Stimulated activated CD4-positive, alpha-beta T cell treated with anti-CD3 and anti-CD28 coated beads, Interleukin-1b, Interleukin-23, amount 100 ng/mL, for 24 hours (primary cell): ENCODE measurements at regions not wholly inside any gene's neighbourhood (a gene's known extent, or its start where the extent isn't known, plus 50 kb on each side); places are given as distances from the start of the nearest gene placed in this dataset.
"Not testable (repeated sequence)": the region's sequence is repeated elsewhere in the genome, so short reads cannot be mapped to it uniquely, and the experiment has no call there.

Experiments used
- DNase-seq, 4 experiments: peaks; one replicate each; pipeline ENCODE4 v3.0.0-alpha.2; 2020; ENCODE audit warnings: low read depth in 4 of 4, low spot score in 1 of 4

DNA sequence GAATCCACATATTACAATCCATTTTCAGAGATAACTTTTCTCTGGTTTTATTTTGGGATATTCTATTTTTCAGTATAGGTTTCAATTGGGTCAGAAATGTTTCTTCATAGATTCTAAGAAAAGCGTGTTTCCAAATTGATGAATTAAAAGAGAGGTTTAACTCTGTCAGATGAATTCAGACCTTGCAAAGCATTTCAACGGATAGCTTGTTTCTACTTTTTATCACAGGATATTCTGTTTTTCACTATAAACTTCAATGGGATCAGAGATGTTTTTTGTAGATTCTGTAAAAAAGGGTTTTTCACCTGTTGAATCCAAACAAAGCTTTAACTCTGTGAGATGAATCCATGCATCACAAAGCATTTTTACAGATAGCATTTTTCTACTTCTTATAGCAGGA lies 1498.1 kb downstream of the UQCRFS1 start:
- DNase-seq, result no peak

DNA sequence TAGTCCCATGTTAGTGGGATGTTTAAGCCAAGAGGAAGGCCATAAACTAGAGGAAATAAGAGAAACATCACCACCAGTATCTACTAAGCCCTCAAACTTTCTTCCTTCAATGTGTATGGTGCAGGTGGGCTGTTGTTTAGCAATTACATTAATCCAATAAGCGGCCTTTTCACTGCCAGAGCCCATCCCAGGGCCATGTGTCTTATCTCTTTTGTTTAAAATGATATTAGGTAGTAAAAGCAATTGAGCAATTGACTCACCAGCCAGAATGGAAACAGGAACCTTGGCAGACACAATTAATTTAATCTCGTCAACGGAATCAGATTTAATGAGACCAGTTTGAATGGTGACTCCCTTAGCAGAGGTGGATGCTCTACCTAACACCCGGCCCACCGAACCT lies 1503.5 kb downstream of the UQCRFS1 start:
- no peak for DNase-seq

DNA sequence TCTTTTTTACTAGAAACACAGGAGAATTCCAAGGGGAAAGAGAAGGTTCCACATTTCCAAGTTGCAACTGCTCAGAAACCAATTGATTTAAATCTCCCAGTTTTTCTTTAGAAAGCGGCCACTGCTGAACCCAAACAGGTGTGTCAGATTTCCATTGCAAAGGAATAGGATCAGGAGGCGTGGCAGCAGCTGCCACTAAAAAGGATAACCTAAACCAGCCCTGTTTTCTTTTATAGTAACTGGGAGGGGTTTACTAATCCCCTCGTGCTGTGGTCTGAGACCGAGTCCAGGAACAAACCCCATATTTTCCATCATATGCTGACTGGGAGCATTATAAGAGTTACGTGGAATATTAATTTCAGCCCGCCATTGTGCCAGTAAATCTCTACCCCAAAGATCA lies 1504.0 kb downstream of the UQCRFS1 start:
- DNase-seq, result not testable (repeated sequence)

DNA sequence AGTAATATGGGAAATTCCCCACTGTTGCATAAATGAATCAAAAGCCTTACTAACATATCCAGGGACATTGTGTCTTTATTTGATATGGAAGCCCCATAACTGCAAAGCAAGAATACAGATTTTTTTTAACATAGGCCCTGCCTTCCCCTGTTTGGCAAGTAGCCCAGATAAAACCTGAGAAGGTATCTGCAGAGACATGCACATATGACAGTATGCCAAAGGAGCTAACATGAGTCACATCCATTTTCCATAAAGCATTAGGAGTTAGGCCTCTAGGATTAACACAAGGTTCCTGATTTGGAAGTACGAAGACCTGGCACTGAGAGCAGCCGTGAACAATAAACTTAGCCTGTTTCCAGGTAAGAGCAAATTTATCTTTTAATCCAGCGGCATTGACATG lies 1505.9 kb downstream of the UQCRFS1 start:
- not testable (repeated sequence) for DNase-seq

DNA sequence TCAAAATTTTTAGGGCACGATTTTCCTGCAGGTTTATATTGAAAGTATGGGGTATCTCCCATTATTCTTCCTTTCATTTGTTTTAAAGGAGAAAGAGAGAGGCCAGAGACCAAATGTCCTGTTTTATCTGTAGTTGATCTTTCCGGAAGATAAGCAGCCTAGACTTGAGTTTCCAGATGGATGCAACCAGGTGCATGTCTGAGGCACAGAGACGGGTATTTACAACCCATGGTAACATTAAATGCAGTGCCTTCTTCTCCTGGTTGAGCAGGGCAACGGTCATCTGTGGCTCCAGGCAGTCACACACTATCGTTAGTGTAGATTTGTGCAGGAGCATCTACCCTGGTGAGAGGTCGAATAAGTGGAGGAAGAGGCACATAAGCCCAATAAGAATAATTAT lies 1507.1 kb downstream of the UQCRFS1 start:
- DNase-seq, result no peak

DNA sequence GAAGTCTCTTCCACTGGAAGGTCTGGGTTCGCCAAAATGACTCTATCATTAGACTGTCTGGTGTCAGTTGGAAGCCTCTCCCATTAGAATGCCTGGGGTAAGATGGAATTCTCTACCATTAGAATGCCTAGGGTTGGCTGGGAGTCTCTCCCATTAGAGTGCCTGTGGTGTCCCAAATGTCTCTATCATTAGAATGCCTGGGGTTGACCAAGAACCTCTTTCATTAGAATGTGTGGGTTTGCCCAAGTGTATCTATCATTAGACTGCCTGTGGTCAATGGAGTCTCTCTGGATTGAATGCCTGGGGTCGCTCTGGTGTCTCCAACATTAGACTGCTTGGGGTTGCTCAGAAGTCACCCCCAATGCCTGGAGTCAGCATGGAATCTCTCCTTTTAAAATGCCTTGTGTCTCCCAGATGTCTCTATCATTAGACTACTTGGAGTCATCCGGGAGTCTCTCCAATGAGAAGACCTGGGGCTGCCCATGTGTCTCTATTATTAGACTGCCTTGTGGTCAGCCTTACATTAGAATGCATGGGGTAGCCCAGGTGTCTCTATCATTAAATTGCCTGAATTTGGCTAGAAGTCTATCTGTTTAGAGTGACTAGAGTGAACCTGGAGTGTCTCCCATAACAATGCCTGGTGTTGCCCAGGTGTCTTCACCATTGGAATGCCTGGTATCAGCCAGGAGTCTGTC lies 1518.4 kb downstream of the UQCRFS1 start:
- DNase-seq, result no peak

DNA sequence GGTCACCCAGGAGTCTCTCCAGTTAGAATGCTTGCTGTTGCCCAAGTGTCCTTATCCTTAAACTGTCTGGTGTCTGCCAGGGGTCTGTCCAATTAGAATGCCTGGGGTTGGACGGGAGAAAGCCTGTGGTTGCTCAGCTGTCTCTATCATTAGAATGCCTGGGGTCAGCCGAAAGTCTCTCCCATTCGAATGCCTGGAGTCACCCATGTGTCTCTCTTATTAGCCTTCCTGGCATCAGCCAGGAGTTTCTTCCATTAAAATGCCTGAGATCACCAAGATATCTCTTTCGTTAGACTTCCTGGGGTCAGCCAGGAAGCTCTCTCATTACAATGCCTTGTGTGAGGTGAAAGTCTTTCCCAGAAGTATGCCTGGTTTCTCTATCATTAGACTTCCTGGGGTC lies 1521.0 kb downstream of the UQCRFS1 start:
- no peak for DNase-seq

DNA sequence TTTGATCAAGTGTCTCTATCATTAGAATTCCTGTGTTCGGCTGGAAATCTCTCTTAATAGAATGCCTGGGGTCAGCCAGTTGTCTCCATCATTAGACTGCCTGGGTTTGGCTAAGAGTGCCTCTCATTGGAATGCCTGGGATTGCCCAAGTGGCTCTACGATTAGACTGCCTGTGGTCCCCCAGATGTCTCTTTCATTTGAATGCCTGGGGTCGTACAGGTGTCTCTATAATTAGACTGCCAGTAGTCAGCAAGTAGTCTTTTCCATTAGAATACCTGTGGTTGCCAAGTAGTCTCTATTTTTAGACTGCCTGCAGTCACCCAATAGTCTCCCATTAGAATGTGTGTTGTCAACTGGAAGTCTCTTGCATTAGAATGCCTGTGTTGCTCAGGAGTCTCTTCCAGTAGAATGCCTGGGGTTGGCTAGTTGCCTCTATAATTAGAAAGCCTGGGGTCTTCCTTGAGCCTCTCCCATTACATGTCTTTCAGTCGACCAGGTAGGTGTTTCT lies 1523.2 kb downstream of the UQCRFS1 start:
- DNase-seq, result no peak

DNA sequence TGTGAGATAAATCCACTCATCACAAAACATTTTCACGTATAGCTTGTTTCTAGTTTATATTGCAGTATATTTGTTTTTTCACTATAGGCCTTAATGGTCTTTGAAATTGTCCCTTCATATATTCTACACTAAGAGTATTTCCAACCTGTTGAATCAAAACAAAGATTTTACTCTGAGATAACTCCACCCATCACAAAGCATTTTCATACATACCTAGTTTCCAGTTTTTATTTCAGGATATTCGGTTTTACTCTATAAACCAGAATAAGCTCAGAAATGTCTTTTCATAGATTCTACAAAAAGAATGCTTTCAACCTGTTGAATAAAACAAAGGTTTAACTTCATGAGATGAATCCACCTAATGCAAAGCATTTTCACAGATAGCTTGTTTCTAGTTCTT lies 1528.7 kb downstream of the UQCRFS1 start:
- DNase-seq, result no peak

DNA sequence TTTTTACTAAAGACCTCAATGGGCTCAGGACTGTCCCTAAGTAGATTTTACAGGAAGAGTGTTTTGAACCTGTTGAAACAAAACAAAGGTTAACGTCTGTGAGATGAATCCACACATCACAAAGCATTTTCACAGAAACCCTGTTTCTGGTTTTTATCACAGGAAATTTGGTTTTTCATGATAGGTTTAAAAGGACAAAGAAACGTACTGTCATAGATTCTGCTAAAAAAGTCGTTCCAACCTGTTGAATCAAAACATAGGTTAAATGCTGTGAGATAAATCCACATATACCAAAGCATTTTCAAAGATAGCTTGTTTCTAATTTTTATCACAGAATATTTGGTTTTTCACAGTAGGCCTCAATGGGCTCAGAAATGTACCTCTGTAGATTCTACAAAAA lies 1531.0 kb downstream of the UQCRFS1 start:
- no peak for DNase-seq

DNA sequence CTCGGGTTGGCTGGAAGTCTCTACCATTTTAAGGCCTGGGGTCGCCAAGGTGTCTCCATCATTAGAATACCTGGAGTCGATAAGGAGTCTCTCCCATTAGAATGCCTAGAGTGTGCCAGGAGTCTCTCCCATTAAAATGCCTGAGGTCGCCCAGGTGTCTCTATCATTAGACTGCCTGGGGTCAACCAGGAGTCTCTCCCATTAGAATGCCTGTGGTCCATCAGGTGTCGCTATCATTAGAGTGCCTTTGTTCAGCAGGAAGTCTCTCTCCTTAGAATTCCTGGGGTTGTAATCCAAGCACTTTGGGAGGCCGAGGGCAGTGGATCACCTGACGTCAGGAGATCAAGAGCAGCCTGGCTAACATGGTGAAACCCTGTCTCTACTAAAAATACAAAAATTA lies 1533.0 kb downstream of the UQCRFS1 start:
- no peak for DNase-seq

DNA sequence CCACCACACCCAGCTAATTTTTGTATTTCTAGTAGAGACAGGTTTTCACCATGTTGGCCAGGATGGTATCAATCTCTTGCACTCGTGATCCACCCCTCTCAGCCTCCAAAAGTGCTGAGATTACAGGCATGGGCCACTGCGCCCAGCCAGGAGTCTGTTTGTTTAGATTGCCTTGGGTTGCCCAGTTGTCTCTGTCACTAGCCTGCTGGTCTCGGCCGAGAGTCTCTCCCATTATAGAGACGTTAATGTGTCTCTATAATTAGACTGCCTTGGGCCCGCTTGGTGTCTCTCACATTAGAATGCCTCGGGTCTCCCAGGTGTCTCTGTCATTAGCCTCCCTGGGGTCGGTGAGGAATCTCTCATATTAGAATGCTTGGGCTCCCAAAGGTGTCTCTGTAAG lies 1533.6 kb downstream of the UQCRFS1 start:
- DNase-seq, result no peak

DNA sequence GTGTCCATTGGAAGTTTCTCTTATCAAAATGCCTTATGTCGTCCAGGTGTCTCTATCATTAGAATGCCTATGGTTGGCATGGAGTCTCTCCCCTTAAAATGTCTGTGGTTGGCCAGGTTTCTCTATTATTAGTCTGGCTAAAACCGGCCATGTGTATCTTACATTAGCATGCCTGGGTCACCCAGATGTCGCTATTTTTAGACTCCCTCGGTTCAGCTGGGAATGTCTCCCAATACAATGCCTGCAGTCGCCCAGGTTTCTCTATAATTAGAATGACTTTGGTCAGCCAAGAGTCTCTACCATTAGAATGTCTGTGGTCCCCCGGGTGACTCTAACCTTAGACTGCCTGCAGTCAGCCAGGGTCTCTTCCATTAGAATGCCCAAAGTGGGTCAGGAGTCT lies 1536.1 kb downstream of the UQCRFS1 start:
- no peak for DNase-seq

DNA sequence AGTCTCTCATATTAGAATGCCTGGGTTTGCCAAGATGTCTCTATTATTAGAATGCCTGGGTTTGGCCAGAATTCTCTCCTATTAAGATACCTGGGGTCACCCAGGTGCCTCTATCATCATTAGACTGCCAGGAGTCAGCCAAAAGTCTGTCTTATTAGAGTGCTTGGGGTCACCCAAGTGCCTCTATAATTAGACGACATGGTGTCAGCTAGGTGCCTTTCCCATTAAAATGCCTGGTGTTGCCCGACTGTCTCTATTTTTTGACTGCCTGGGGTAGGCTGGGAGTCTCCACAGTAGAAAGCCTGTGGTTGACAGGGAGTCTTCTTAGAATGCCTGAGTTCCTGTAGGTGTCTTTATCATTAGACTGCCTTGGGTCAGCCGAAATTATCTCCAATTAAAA lies 1536.6 kb downstream of the UQCRFS1 start:
- DNase-seq, result no peak

DNA sequence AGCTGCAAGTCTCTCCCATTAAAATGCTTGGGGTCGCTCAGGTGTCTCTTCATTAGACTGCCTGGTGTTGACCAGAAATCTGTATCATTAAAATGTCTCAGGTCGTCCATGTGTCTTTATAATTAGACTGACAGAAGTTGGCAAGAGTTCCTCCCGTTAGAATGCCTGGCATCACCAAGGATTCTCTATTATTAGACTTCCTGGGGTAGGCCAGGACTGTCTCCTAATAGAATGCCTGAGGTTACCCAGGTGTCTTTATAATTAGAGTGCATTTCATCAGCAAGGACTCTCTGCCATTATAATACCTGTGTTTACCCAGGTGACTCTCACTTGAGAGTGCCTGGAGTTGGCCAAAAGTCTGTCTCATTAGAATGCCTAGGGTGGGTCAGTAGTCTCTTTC lies 1537.2 kb downstream of the UQCRFS1 start:
- DNase-seq, result no peak

DNA sequence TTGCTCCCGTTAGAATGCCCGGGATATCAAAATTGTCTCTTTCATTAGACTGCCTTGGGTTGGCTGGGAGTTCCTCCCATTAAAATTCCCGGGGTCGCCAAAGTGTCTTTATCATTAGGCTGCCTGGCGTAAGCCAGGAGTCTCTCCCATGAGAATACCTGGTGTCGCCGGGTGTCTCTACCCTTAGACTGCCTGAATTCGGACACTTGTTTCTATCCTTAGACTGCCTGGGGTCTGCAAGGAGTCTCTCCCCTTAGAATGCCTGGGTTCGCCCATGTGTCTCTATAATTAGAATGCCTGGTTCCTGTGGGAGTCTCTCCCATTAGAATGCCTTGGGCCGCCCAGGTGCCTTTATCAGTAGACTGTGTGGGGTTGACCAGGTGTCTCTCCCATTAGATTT lies 1538.2 kb downstream of the UQCRFS1 start:
- no peak for DNase-seq

DNA sequence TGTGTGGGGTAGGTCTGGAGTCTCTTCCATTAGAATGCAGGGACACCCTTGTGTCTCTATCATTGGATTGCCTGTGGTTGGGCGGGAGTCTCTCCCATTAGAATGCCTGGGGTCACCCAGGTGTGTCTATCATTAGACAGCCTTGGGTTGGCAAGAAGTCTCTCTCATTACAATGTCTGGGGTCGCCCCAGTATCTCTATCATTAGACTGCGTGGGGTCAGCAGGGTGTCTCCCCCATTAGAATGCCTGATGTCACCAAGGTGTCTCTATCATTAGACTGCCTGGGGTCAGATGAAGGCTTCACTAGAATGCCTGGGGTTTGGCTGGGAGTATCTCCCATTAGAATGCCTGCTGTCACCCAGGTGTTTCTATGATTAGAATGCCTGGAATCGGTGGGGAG lies 1539.0 kb downstream of the UQCRFS1 start:
- DNase-seq, result no peak

DNA sequence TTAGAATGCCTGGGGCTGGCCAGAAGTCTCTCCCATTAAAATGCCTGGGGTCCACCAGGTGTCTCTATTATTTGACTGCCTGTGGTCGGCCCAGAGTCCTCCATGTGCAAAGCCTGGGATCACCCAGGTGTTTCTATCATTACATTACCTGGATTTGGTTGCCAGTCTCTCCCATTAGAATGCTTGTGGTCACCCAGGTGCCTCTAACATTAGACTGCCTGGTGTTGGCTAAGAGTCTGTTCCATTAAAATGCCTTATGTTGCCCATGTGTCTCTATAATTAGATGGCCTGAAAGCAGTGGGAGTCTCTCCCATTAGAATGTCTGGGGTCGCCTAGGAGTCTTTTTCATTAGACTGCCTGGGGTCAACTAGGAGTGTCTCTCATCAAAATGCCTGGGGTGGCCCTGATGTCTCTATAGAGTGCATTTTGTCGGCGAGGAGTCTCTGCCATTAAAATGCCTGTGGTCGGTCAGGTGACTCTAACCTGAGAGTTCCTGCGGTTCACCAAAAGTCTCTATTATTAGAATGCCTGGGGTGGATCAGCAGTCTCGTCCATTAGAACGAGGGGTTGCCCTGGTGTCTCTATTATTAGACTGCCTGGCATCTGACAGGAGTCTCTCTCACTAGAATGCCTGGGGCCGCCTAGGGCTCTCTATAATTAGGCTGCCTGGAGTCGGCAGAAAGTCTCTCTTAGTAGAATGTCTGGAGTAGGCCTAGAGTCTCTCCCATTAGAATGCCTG lies 1540.5 kb downstream of the UQCRFS1 start:
- no peak for DNase-seq

DNA sequence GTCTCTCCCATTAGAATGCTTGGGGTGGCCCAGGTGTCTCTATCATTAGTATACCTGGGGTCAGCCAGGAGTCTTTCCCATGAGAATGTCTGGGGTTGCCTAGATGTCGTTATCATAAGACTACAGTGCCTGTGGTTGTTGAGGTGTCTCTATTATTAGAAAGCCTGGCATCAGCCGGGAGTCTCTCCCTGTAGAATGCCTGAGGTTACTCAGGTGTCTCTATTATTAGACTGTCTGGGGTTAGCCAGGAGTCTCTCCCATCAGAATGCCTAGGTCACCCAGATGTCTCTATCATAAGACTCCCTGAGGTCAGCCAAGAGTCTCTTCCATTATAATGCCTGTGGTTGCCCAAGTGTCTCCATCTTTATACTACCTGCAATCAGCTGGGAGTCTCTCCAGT lies 1541.1 kb downstream of the UQCRFS1 start:
- DNase-seq, result no peak

DNA sequence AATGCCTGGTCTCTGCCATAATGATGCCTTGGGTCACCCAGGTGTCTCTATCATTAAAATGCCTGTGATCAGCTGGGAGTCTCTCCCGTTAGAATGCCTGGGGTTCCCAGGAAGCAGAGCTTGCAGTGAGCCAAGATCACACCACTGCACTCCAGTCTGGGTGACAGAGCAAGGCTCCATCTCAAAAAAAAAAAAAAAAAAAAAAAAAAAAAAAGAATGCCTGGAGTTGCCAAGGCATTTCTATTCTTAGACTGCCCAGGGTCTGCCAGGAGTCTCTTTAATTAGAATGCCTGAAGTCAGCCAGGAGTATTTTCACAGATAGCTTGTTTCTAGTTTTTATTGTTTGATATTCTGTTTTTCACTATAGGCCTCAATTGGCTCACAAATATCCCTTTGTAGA lies 1552.5 kb downstream of the UQCRFS1 start:
- DNase-seq, result no peak

DNA sequence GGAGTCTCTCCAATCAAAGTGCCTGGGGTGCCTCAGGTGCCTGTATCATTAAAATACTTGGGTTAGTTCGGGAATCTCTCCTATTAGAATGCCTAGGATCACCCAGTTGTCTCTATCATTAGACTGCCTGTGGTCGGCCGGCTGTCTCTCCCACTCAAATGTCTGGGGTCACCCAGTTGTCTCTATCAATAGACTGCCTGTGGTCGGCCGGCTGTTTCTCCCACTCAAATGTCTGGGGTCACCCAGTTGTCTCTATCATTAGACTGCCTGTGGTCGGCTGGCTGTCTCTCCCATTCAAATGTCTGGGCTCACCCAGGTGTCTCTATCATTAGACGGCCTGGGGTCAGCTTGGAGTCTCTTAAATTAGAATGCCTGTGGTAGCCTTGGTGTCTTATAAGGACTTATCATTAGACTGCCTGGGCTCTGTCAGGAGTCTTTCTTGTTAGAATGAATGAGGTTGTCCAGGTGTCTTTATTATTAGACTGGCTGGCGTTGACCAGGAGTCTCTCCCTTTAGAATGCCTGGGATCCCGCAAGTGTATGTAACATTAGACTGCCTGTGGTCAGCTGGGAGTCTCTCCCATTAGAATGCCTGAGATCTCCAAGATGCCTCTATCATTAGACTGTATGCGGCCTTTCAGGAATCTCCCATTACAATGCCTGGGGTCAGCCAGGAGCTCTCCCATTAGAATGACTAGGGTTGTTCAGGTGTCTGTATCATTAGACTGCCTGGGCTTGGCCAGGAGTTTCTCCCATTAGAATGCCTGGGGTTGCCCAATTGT lies 1555.5 kb downstream of the UQCRFS1 start:
- no peak for DNase-seq
